ENCODE measurements at regions not wholly inside any gene's neighbourhood (a gene's known extent, or its start where the extent isn't known, plus 50 kb on each side); places are given as distances from the start of the nearest gene placed in this dataset.

DNA sequence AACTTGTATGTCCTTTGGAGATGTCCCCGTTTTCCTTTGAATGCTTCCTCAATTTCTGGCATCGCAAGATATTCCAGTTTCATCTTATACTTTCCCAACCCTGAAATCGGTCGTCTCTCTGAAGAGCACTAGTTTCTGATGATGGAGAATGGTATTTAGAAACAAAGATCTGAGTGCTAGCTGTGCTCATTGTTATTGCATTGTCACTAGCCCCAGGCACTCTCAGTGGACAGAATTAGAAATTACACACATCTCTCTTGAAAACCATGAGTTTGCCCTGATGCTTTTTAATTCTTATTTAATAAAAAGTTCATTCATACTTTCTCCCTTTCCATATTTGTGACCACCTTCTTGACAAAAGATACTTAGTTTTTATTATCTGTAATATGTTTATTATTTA is 67.7 kb downstream of the C9orf152 start:
- TF ChIP-seq CTCF (IDR thresholded peaks at IDR 0.05): no peak
- TF ChIP-seq POLR2A (IDR thresholded peaks at IDR 0.05): no peak
